Activated naive CD4-positive, alpha-beta T cell treated with anti-CD3 and anti-CD28 coated beads, Interleukin-2, amount 50 U/mL, for 24 hours (primary cell): ENCODE measurements at regions not wholly inside any gene's neighbourhood (a gene's known extent, or its start where the extent isn't known, plus 50 kb on each side); places are given as distances from the start of the nearest gene placed in this dataset.

Experiments used
- H3K27ac Mint-ChIP-seq: one replicate; pipeline ENCODE4 v1.8.0; 2021; ENCODE audit warnings: mild to moderate bottlenecking, mixed read lengths
- H3K27me3 Mint-ChIP-seq: one replicate; pipeline ENCODE4 v1.8.0; 2021; ENCODE audit warnings: mixed read lengths
- H3K36me3 Mint-ChIP-seq: one replicate; pipeline ENCODE4 v1.8.0; 2021; ENCODE audit warnings: mixed read lengths
- H3K4me1 Mint-ChIP-seq: one replicate; pipeline ENCODE4 v1.8.0; 2021; ENCODE audit warnings: mixed read lengths
- H3K4me3 Mint-ChIP-seq: one replicate; pipeline ENCODE4 v1.8.0; 2021; ENCODE audit warnings: mild to moderate bottlenecking, mixed read lengths
- H3K9me3 Mint-ChIP-seq: one replicate; pipeline ENCODE4 v1.8.0; 2021; ENCODE audit warnings: mixed read lengths

DNA sequence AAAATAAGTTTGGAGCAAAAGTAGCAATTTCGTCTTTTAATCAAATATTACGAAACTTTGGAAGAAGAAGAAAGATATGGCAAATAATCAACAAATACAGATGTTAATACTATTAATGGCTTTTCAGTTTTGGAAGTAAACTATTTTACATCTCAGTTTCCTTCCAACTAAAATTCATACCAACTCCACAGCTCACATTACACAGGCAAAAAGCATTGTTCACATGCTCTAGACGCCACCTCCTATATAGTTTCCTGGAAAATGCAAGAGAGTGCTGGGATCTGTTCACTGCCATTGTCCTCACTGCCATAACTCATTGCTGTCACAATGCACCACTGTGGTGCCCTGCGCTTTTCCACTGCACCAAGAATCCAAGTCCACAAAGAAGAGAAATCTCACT lies 149.0 kb upstream of the FTMT start:
- no peaks in the 10 kb centered on the region for H3K9me3 Mint-ChIP-seq

DNA sequence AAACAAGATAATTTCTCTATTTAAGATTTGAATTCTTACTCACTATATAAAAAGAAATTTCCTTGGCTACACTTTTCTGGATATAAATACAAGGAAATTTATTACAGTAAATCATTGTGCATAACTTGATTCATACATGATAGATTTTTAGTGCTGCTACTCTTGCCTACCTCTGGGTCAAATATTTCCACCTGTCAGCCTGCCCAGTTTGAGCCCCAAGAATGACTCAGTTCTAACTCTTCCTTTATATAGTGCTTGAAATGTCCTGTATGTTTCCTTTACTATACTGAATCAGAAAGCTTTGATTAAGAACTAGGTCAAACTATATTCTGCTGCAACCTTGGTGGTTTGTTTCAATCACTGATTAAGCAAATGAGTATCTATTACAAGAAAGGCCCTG lies 147.4 kb upstream of the FTMT start:
- Mint-ChIP-seq H3K4me3 (no peak overlapping the region), H3K4me1 (no peaks in the 10 kb centered on the region), H3K36me3 (no peaks in the 10 kb centered on the region), H3K27me3 (no peaks in the 10 kb centered on the region), H3K27ac (no peak overlapping the region), H3K9me3 (no peaks in the 10 kb centered on the region)

More for the DNA sequence above, 149.0 kb upstream of the FTMT start:
- Mint-ChIP-seq H3K36me3 (no peaks in the 10 kb centered on the region), H3K4me3 (no peak overlapping the region), H3K27ac (no peak overlapping the region), H3K4me1 (no peaks in the 10 kb centered on the region), H3K27me3 (no peaks in the 10 kb centered on the region)

GRCh38 chr5:121706686-121707085 lies 145.0 kb upstream of the FTMT start:
- H3K4me3 Mint-ChIP-seq, result no peak overlapping the region
- no peak overlapping the region for H3K27ac Mint-ChIP-seq
- no peaks in the 10 kb centered on the region for H3K27me3 Mint-ChIP-seq
- H3K36me3 Mint-ChIP-seq, result no peaks in the 10 kb centered on the region
- H3K4me1 Mint-ChIP-seq, result no peaks in the 10 kb centered on the region
- H3K9me3 Mint-ChIP-seq, result no peaks in the 10 kb centered on the region

DNA sequence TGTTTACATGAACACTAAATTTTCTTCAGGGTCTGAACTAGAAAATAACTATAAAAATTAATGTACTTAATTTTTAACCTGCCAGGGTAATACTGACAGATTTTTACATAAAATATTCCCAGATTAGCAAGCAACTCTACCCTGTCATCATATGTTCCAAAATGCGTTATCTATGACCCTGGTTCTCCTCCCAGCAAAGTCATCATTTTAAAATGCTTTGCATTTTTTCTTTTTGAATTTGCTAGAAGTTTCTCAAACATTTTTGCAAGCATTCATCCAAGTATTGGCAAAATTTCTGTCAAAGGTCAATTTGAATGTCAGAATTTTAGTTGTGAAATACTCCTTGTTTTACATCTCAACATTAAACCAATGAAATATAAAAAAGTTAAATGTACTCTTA lies 144.5 kb upstream of the FTMT start:
- Mint-ChIP-seq H3K4me3 (no peak overlapping the region), H3K27ac (no peak overlapping the region), H3K9me3 (no peaks in the 10 kb centered on the region), H3K27me3 (no peaks in the 10 kb centered on the region), H3K4me1 (no peaks in the 10 kb centered on the region), H3K36me3 (no peaks in the 10 kb centered on the region)

DNA sequence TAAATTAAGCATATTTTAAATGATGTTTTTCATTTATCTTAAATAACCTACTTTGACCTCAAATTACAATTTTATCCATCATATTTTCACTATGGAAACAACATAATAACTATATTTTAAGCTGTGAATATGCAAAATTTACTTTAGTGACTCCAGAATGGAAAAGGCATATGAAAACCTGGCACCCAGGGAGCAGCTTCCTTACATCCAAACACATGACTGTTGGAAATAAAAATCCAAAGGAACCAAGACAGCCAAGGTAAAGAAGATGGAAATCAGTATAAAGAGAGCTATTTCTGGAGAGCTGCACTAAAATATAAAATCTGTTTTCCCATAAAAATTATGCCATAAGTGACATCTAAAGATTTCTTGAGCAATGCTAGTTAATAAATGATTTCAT lies 140.3 kb upstream of the FTMT start:
- H3K27ac Mint-ChIP-seq, result no peak overlapping the region
- H3K4me1 Mint-ChIP-seq, result no peaks in the 10 kb centered on the region
- H3K27me3 Mint-ChIP-seq, result no peaks in the 10 kb centered on the region
- H3K36me3 Mint-ChIP-seq, result no peaks in the 10 kb centered on the region
- peaks cover 16% of the 10 kb centered on the region for H3K9me3 Mint-ChIP-seq
- no peak overlapping the region for H3K4me3 Mint-ChIP-seq

DNA sequence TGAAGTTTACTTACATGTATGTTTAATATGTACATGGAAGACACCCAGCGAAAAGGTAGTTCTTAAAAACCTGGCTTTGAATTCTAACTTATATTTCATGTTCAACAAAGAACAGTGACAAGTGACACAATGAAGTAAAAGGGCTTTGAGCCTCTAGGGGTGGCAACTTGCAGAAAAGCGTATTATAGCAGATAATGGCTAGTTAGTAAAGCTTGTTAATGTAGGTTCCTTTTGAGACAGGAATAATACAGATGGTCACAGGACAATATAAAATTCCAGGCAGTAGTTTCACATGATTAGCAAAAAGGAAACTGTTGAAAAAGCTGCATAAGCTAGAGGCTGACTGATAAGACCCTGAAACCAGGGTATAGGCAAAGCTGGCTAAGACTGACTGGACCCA lies 132.4 kb upstream of the FTMT start:
- H3K27me3 Mint-ChIP-seq, result no peaks in the 10 kb centered on the region
- no peak overlapping the region for H3K27ac Mint-ChIP-seq
- H3K4me1 Mint-ChIP-seq, result no peaks in the 10 kb centered on the region
- no peaks in the 10 kb centered on the region for H3K36me3 Mint-ChIP-seq
- H3K4me3 Mint-ChIP-seq, result no peak overlapping the region
- H3K9me3 Mint-ChIP-seq, result peaks cover 10% of the 10 kb centered on the region

GRCh38 chr5:121725450-121725849 lies 126.2 kb upstream of the FTMT start:
- peaks cover 5% of the 10 kb centered on the region for H3K9me3 Mint-ChIP-seq
- H3K27ac Mint-ChIP-seq, result no peak overlapping the region
- H3K27me3 Mint-ChIP-seq, result no peaks in the 10 kb centered on the region
- no peaks in the 10 kb centered on the region for H3K4me1 Mint-ChIP-seq
- H3K4me3 Mint-ChIP-seq, result no peak overlapping the region
- H3K36me3 Mint-ChIP-seq, result no peaks in the 10 kb centered on the region

DNA sequence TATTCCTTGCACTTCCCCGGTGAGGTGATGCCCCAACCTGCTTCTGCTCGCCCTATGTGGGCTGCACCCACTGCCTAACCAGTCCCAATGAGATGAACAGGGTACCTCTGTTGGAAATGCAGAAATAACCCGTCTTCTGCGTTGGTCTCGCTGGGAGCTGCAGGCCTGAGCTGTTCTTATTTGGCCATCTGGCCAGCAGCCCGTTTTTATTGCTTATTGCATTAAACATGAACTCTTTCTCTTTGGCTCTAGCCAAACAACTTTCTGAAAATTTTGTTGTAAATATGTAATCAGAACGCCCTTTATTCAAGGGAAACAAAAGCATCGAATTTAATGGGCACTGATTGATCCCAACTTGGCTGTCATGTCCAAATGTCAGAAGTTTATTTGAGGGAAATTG lies 124.7 kb upstream of the FTMT start:
- Mint-ChIP-seq H3K27ac (no peak overlapping the region), H3K4me1 (no peaks in the 10 kb centered on the region), H3K27me3 (no peaks in the 10 kb centered on the region), H3K4me3 (no peak overlapping the region), H3K9me3 (no peaks in the 10 kb centered on the region), H3K36me3 (no peaks in the 10 kb centered on the region)

DNA sequence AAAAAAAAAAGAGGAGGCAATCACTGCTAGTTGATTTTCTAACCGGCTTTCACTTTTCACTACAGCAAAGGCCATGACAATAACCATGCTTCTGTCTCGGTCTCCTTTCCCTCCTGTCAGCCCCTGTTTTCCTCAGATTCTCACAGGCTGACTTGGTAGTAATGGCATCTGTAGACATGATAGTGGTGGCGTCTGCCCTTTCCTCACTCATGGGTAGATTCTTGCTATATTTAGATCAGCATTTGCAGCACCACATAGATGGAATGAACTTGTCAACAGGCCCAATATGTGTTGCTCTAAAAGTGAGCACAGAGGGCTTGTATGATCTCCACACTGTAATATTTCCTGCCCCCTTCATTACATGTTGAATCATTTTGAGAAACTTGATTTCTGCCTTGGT lies 120.3 kb upstream of the FTMT start:
- Mint-ChIP-seq H3K27ac (no peak overlapping the region), H3K36me3 (no peaks in the 10 kb centered on the region), H3K4me1 (no peaks in the 10 kb centered on the region), H3K27me3 (no peaks in the 10 kb centered on the region), H3K4me3 (no peak overlapping the region), H3K9me3 (no peaks in the 10 kb centered on the region)

- Mint-ChIP-seq H3K27me3 (no peaks in the 10 kb centered on the region), H3K4me3 (no peak overlapping the region), H3K27ac (no peak overlapping the region), H3K9me3 (no peaks in the 10 kb centered on the region), H3K4me1 (no peaks in the 10 kb centered on the region), H3K36me3 (no peaks in the 10 kb centered on the region)
These were observed 116.1 kb upstream of the FTMT start for GRCh38 chr5:121735618-121736017.

DNA sequence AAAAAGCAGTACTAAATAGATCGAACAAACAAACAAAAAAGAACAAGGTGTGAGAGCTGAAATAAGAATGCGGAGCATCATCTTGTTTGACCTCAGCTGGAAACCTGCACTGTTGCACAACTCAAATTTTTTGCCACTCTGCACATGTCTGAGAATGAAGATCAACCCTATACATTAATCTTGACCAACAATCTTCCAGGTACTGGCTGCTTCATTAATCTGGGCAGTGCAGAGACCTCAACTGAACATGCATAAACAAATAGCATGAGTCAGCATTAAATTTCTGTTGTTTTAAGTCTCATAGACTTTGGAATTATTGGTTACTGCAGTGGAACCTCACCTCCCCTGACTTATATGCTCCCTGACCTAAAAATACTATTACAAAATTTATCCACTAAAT lies 114.6 kb upstream of the FTMT start:
- Mint-ChIP-seq H3K9me3 (peaks cover 2% of the 10 kb centered on the region), H3K27ac (no peak overlapping the region), H3K4me1 (no peaks in the 10 kb centered on the region), H3K4me3 (no peak overlapping the region), H3K27me3 (no peaks in the 10 kb centered on the region), H3K36me3 (no peaks in the 10 kb centered on the region)

GRCh38 chr5:121741156-121741555 lies 110.5 kb upstream of the FTMT start:
- peaks cover 6% of the 10 kb centered on the region for H3K9me3 Mint-ChIP-seq

GRCh38 chr5:121744577-121744976 lies 107.1 kb upstream of the FTMT start:
- Mint-ChIP-seq H3K27ac (no peak overlapping the region), H3K4me3 (no peak overlapping the region), H3K4me1 (no peaks in the 10 kb centered on the region), H3K36me3 (no peaks in the 10 kb centered on the region), H3K27me3 (no peaks in the 10 kb centered on the region), H3K9me3 (peaks cover 6% of the 10 kb centered on the region)

More at GRCh38 chr5:121741156-121741555, 110.5 kb upstream of the FTMT start:
- H3K27me3 Mint-ChIP-seq, result no peaks in the 10 kb centered on the region
- H3K36me3 Mint-ChIP-seq, result no peaks in the 10 kb centered on the region
- no peak overlapping the region for H3K4me3 Mint-ChIP-seq
- no peak overlapping the region for H3K27ac Mint-ChIP-seq
- H3K4me1 Mint-ChIP-seq, result no peaks in the 10 kb centered on the region

- Mint-ChIP-seq H3K27me3 (no peaks in the 10 kb centered on the region), H3K4me3 (no peak overlapping the region), H3K36me3 (no peaks in the 10 kb centered on the region), H3K9me3 (peaks cover 6% of the 10 kb centered on the region), H3K4me1 (no peaks in the 10 kb centered on the region), H3K27ac (no peak overlapping the region)
These were observed 106.3 kb upstream of the FTMT start for GRCh38 chr5:121745407-121745806.

DNA sequence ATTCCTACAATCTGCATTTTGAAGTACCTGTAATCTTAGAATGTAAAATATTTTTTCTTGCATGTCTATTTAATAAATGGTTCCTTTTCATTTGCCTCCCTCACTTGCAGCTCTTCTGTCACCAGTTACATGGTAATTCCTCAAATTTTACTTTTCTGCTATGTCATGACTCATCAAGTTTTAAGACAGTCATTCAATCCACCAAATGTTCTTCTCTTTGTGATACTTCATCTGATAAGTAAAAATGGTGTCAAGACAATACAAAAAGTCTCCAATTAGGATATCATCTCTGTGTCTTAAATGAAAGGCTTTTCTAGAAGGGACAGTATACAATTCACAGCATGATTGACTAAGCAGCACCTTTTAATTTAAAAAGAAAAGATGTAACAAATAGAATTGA lies 104.9 kb upstream of the FTMT start:
- Mint-ChIP-seq H3K4me1 (no peaks in the 10 kb centered on the region), H3K4me3 (no peak overlapping the region), H3K9me3 (peaks cover 6% of the 10 kb centered on the region), H3K36me3 (no peaks in the 10 kb centered on the region), H3K27ac (no peak overlapping the region), H3K27me3 (no peaks in the 10 kb centered on the region)

DNA sequence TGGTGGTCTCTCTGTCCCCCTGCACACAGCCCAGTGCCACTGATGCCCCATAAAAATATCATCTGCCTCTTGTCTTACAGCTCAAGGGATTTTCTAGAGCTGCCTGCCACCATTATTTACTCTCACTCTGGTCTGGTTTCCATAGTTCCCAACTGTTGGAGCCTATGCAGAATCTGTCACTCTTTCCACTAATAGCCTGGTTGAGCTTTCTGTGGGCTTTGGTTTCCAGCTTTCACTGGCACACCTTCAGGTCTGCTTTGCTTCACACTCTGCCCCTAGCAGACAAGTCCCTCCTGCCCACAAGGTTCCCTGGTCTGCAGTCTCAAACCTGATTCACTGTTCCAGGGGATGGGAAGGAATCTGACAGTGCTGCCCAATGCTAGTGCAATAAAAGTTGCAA lies 103.0 kb upstream of the FTMT start:
- H3K4me1 Mint-ChIP-seq, result no peaks in the 10 kb centered on the region
- H3K27ac Mint-ChIP-seq, result no peak overlapping the region
- H3K36me3 Mint-ChIP-seq, result no peaks in the 10 kb centered on the region
- no peaks in the 10 kb centered on the region for H3K9me3 Mint-ChIP-seq
- no peak overlapping the region for H3K4me3 Mint-ChIP-seq
- no peaks in the 10 kb centered on the region for H3K27me3 Mint-ChIP-seq

- H3K36me3 Mint-ChIP-seq, result no peaks in the 10 kb centered on the region
- H3K4me1 Mint-ChIP-seq, result no peaks in the 10 kb centered on the region
- H3K4me3 Mint-ChIP-seq, result no peak overlapping the region
- no peak overlapping the region for H3K27ac Mint-ChIP-seq
- no peaks in the 10 kb centered on the region for H3K9me3 Mint-ChIP-seq
- no peaks in the 10 kb centered on the region for H3K27me3 Mint-ChIP-seq
These were observed 99.5 kb upstream of the FTMT start for GRCh38 chr5:121752149-121752548.

- no peak overlapping the region for H3K27ac Mint-ChIP-seq
- no peaks in the 10 kb centered on the region for H3K27me3 Mint-ChIP-seq
- no peaks in the 10 kb centered on the region for H3K9me3 Mint-ChIP-seq
- no peak overlapping the region for H3K4me3 Mint-ChIP-seq
- no peaks in the 10 kb centered on the region for H3K36me3 Mint-ChIP-seq
- H3K4me1 Mint-ChIP-seq, result no peaks in the 10 kb centered on the region
These were observed 96.4 kb upstream of the FTMT start for GRCh38 chr5:121755266-121755665.
